LoVo (cell line): ENCODE measurements at regions not wholly inside any gene's neighbourhood (a gene's known extent, or its start where the extent isn't known, plus 50 kb on each side); places are given as distances from the start of the nearest gene placed in this dataset.

Source experiments
- DNase-seq: peaks from one replicate; pipeline ENCODE4 v3.0.0-alpha.2; 2016; ENCODE audit warnings: low spot score

DNA sequence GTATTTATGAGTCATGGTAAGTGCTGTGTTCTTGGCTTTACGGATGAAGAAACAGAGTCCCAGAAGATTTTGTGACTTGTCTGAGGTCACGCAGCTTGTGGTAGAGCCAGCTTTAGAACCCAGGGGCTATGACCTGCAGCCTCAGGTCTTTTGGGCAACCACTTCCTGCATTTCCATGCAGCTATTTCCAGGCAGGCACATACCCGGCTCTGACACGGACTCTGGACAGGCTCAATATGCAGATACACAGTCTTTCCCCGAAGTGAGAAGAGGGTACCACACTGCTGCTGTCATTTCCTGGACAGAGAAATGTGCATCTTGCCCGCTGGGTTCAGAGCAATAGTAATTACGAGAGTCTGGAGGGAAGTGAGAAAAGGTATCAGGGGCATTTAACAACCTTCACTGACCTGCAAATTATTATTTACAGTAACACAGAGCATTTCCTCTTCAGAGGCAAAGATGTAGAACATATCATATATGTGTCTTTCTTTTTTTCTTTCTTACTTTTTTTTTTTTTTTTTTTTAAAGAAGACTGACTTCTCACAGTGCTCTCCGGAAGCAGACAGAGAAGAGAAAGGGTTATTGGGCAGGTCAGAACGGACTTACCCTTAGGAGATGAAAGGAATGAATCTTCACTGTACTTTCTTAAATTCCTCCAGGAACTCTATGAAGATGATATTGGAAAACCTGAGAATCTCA is 185.1 kb downstream of the CLIC5 start:
- DNase-seq = no peak

DNA sequence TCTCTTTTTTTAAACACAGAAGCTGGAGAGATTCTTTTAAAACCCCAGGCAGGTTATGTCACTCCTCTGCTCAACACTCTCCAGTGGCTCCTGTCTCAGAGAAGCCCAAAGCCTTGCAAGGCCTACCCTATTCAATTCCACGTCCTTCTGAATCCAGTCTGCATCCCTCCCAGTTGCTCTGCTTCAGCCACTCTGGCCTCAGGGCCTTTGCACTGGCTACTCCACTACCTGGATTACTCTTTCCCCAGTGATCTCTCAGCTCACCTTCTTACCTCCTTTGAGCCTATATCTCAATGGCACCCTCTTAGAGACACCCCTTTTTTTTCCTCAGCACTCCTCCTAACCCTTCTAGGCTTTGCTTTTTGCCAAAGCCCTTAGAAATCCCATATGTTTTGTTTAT is 185.8 kb downstream of the CLIC5 start:
- no peak for DNase-seq

DNA sequence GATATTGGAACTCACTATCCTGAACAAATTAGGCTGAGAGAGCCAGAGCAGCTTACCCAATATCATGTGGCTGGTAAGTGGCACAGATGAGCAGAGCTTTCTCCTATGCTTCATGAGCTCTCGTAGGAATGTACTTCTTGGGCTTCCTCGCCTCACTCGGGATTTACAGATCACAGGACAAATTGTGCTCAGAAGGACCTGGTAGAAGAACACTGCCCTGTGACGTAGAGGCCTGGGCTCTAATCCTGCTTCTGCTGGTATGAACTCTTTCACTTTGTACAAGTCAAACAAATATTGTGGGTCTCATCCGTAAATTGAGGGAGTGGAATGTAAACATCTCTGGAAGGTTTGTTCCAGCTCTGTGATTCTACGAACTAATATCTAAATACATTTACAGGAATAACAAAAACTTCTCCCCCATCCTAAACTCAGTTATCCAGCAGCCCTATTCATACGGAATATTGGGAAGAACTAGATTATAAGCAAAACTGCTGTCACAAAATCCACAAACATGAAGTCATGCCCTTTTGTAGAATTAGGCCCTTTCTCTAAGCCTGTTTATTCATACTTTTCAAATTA is 187.6 kb downstream of the CLIC5 start:
- DNase-seq = no peak

DNA sequence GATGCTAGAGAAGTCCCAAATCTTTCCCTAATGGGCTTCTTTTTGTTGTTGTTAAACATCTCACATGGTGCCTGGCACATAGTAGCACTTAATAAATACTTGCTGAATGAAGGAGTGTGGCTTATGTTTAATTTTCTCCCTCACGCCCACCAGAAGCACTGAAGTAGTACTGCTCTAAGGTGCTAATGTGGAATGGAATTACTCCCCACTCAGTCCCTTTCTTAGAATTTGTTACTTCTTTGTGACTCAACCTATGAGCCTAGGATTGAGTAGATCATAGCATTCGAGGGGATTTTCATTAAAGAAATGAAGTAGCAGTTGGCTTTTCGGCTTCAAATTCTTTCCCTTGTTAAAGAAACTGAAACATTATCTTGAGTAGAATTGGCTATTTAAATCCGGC is 192.8 kb downstream of the CLIC5 start:
- no peak for DNase-seq

DNA sequence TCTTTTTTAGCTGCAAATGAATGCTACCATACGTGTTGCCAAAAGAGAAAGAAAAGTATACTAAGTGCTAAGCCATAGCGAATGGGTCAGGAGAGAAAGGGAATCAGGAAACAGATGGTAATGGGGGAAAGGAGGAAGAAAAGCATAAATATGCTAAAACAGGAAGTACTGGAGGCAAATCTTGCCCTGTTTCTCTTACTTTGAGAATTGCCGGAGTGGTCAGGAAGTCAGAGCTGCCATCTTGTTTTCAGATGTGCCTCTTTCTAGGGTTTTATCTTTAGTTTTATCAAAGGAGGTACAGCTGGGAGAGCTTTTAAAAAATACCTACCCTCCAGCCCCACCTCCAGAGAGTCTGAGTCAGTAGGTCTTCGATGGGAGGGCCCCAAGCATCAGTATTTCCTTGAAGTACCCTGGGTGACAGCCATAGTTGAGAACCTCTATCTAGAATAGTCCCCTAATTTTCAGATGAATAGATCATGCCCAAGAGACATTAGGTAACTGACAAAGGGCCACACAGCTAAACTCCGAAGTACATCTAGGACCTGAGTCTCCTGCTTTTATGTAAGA is 193.3 kb downstream of the CLIC5 start:
- no peak for DNase-seq

DNA sequence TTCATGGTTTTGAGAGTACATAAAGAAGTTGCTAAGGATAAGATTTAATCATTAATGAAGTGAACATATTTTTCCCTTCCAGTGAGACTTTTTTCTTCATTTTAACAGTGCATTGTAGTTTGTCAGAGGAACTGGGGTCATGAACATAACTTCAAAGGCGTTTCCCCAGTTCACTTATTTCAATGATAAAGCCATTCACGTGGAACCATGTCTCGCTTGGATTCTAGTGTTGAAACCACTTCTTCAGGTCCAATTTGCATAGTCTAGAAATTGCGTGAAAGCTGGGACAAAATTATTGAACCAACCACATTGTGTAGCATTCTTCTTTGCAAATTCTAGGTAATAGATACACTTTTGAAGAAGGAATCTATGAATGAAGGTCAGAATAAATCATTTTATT is 197.0 kb downstream of the CLIC5 start:
- no peak for DNase-seq

DNA sequence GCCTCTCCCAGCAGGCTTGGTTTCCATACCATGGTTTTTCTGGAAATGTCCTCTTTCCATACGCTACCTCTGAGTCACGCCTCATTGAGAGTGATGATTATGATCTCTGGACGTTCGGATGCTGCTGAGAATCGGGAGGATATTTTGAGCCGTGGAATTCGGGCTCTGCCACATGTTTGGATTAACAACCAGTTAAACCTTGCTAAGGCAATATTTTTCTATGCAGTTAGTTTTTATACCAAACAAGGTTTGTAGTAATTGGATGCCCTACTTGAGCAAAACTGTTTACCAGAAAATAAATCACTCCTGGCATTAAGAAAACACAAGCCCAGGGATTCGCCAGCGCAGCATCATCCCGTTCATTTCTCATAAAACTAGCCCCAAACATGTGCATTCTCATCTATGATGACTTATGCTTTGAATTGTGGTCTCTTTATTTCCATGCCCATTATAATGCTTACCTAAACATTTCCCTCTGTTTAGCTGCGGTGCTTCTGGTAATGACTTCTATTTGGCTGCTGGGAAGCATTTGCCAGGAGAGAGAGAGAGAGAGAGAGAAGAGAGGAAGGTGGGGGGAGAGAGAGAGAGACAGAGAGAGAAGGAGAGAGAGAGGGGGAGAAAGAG is 198.9 kb downstream of the CLIC5 start:
- DNase-seq = no peak

DNA sequence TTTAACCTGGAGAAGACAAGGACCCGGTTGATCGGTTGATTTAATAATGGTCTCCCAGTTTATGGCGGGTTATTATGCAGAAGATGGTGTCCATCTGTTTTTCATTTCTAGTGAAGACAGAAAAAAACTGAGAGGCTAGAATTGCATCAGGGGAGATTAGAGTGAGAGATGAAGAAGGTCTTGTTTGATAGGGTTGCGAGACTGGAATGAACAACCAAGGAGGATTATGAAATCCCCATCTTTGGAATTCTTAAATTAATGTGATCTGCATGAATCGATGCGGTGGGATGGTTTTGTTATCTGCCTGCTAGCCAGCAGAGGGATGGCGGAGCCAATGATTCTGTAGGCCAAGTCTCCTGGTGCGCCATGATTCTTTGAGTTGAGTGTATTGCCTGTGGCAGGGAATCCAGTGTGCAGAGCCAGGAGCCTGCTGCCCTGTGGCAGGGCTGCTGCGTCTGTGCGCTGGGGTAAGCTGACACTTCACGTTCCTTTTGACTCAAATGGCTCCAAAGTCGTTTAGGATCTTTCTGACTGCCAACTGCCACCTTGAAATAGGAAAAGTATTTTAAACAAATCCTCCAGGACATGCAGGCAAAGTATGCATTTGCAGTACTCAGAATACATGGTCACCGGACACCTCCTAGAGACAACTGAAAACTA is 200.1 kb downstream of the CLIC5 start:
- DNase-seq = no peak

DNA sequence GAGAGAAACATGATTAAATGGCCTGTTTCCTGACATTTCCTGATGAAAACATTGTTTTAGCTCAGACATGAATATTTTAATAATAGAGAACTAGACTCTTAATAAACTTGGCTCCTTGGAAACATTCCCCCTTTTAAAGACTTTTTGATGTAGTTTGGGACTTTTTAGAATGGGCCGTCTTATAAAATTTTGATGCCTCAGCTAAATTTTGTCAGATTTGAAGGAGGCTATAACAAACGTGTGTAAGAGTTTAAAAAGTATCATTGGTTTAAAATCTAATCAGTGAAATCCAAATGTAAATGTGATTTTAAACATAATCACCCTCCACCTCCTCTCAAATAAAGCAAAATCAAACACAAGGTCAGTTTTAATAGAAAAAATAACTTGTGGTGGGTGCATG is 200.9 kb downstream of the CLIC5 start:
- DNase-seq = no peak

DNA sequence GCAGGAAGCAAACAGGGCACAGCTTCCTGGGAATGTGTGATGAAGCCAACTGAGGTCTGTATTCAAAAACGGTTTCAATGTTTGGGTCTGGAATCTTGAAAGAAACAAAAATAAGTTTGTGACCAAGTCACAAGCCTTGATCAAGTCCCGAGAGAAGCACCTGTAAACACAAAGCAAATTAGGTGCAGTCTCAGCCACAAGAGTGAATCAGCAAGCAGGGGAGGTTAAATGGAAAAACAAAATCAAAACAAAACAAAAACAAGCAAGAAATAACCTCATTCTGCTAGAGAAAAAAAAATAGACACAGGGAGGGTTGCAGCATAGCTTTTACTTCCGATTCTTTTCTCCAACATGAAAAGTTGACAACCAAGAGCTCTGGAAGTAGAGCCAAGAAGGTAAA is 201.7 kb downstream of the CLIC5 start:
- no peak for DNase-seq

DNA sequence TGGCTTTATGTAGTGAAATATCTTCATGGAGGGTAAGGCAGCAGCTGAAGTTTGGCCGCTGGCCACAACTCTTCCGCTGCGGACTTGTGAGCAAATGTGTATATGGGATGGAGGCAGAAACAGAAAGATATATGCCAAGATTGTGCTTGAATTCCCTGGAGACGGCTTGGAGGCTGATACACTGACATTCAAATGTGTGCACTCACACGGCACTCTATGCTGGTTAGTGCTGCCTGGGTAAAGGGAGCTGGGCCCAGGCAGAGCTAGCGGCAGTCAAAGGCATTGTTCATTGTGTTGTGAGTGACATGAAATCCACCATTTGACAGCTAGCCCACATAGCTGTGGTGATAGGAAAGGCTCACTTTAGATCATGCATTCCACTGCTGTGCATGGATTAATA is 202.7 kb downstream of the CLIC5 start:
- DNase-seq = no peak

DNA sequence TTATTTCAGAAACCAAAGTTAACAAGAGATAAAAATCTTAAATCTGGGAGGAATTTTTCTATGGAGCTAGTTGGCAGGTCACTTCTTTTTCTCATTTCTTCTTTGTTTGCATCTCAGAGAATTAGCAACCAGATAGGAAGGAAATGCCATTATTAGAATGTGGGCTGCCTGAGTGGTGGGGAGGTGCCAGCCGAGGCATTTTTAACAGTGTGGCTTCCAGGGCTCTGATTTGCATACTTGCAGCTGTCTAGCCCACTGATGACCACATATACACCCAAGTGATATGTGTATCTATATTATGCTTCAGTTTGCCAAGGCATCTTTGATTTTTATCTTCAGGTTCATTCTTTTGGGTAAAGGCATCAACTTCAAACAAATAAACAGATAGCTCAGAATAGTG is 206.7 kb downstream of the CLIC5 start:
- no peak for DNase-seq

DNA sequence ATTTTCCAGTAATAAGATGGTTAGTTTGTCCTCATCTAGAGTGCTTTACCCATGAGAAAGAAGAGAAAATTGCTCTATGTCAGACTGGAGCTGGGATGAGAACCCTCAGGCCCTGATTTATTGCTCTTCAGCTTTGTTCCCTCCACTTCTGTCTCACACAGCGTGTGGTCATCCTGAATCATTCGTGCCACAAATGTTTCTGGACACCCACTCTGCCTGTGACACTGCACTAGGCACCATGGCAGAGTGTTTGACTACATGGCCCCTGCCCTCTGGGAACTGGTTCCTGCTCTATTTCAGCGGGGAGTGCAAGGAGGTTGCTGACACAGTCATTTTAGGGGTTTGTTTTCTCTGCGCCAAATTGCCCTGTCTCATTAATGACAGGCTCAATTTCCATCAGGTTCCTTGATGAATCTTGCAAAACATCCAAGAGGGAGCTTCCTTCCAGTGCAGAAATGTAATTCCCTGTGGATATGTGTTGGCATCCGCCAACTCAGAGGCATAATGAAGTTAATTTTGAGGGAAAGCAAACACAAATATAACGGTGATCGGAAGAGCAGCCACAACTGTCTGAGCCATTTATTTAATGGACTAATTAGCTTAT is 207.5 kb downstream of the CLIC5 start:
- no peak for DNase-seq

DNA sequence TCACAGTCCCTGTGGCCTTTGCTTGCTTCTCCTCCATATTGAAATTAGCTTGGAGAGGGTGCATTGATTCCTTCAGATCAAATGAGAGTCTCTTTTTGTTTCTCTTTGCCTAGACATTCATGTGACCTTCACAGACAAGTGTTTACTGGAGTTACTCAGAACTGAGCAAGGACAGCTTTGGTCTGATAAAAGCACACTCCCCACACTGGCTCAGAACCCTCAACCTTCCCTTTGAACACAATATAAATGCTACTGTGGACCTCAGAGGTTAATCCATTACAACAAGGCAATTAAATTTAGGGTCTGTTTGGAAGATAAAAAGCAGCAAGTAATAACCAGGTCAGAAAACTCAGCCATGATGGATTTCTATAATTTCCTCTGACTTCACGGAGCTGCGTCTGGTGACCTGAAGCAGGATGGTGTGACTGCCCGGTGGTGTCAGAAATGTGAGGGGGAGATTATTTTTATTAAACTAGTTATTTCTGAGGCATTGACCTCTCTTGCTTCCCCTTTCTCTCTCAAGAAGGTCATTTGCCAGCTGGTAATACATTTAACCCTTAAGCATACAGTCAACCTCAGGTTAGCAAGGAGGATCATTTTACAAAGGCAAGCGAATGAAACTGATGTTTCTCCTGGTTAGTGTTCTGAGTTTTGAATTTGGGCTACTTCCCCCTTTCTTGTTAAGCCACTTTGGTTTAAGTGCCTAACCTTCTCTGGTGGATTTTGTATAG is 208.2 kb downstream of the CLIC5 start:
- no peak for DNase-seq

DNA sequence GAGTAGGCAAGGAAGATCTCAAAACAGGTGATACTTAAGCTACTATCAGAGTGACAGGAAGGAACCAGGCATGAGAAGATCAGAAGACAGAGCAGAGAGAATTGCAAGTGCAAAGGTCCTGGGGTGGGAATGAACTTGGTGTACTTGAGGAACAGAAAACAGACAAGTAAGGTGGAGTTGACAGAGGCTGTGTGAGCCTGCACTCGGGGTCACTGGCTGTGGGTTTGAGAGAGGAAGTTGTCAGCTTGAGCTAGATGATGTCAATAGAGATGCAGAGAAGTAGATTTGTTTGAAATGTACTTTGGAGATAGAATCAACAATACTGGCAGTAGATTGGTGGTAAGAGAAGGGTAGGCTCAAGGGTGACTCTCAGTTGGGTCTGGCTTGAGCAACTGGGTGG is 209.5 kb downstream of the CLIC5 start:
- no peak for DNase-seq

DNA sequence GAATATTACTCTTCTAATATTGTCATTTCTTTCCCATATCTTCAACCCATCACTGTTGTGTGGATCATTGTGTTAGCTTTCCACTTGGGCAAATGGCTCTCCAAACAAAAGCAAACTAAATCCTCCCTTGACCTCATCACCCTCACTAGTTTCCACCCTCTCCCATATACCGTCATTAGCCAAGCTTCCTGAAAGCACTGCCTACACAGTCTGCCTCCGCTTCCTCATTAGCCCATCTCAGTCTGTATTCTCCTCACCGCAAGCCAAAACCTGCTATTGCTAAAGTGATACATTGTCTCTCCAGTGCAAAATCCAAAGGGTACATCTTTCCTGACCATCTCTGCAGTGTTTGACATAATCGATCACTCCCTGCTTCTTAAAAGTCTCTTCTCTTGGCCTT is 212.6 kb downstream of the CLIC5 start:
- DNase-seq = no peak

DNA sequence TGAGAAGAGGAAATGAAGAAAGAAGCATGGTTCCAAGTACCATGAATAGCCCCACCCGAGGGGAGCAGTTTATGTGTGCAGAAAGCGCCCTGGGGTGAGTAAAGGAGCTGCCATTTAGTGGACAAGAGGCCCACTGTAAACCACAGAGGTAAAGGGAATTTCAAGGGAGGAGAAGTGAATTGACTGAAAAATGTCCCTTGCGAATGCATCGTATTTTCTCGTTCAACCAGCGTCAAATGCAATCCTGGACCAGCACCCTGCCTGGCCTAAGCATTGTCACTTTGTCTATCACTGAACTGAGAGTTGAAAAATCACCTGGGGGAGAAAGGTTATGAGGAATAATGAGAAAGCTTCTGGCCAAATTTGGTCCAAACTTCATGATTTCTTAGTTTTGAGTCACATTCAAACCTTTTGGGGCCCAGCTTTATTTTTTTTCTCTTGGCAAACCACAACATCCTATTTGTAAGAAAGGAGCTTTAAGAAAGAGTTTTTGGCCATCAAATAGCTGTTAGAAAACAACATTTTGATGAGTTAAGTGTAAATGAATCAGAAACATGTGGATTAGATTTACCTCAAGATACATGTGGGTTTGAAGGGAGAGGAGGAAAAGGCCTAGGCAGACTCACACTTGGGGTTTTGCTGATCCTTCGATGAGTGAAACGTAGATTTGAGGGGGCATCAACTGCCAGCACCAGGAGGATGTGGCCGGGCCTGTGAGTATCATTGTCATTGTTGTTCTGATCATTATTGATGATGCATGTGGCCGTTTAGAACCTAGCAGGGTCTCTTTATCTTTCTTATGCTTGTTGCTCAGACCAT is 214.0 kb downstream of the CLIC5 start:
- no peak for DNase-seq

DNA sequence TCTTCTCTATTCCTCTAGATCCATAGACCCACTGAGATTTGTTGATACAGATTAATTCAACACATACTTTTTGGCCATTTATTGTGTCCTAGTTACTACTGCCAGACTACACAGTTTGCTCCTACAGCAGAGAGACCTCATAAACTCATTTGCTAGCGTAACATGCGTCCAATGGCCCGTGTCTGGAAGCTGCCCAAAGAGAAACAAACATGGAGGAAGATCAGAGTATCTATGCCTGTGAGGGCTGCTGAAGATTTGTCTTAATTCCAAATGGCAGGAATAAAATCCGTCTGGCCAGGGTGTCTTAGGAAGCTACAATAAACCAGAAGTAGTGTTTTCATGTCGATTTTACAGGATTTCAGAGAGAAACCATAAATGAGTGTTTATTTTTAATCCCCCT is 214.7 kb downstream of the CLIC5 start:
- no peak for DNase-seq

DNA sequence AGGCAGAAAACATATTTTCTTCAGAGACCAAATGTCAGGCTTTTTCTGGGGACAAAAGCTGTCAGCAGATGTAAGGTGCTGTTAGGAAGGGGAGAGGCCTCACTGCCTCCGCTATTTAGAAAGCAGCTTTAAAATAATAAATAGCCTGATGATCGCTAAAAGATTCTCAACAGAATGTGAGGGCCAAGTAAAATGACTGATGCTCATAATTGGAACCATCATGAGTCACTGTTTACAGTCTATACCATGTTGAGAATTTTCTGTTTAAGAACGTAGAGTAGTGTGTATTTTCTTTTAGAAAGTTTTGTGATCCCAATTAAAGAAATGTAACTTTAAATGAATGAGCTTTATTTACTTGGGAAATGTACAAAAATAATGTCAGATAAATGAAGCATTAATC is 220.0 kb downstream of the CLIC5 start:
- no peak for DNase-seq

DNA sequence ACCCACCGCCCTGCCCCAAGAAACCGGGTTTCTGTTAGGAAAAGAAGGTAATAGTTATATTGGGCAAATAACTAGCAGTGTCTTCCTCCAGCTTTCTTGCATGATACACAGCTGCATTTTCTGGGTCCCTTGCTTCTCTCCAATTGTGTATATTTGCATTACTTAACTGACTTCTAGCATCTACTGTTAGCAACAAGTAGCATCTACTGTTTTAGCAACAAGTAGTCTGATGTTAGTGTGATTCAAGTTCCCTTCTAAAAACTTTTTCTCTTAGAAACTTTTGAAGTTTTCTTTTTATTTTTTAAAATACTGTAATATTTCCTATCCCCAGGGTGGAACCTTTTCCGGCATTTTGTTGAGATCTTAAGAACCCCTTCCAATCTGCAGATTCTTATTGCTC is 221.2 kb downstream of the CLIC5 start:
- DNase-seq = no peak
